HG02852 (cell line): ENCODE measurements at regions not wholly inside any gene's neighbourhood (a gene's known extent, or its start where the extent isn't known, plus 50 kb on each side); places are given as distances from the start of the nearest gene placed in this dataset.
"Not testable (repeated sequence)": the region's sequence is repeated elsewhere in the genome, so short reads cannot be mapped to it uniquely, and the experiment has no call there.

Experiments used
- ATAC-seq: cut with Tn5 transposase; IDR thresholded peaks from one replicate; pipeline ENCODE4 v1.9.1; 2021; ENCODE audit warnings: mild to moderate bottlenecking, moderate library complexity; ENCODE audit not compliant: unreplicated experiment

GRCh38 chr9:87781331-87781730, 55.4 kb downstream of the CTSL start:
- ATAC-seq: no peak

DNA sequence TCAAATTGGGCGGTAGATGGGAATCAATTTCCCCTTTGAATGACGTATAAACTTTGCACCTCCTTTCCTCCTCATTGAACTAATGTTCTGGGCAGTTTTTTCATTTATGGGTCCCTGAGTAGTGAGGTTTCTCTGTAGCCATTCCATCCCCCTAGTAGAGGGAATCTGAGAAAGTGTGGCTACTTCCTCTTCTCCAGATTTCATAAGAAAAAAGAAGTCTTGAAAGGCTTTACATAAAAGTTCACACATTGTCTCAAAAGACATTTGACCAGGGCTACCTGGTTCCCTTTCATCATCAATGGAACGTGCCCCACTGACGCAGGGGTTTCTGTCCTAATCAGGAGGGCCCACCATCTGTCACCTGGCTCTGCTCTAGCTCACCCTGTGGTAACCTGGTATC, 57.3 kb downstream of the CTSL start:
- no peak for ATAC-seq

DNA sequence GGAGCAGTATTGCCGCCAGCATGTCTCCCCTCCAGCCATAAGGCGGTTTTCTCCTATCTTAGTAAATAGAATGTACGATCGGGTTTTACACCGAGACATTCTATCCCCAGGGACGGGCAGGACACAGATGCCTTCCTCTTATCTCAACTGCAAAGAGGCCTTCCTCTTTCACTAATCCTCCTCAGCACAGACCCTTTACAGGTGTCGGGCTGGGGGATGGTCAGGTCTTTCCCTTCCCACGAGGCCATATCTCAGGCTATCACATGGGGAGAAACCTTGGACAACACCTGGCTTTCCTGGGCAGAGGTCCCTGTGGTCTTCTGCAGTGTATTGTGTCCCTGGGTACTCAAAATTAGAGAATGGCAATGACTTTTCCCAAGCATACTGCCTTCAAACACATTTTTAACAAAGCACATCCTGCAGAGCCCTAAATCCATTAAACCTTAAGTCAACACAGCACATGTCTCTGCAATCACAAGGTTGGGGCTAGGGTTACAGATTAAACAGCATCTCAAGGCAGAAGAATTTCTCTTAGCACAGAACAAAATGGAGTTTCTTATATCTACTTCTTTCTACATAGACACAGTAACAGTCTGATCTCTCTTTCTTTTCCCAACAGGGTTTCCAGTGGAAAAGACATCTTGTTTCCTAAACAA, 59.5 kb downstream of the CTSL start:
- not testable (repeated sequence) for ATAC-seq

DNA sequence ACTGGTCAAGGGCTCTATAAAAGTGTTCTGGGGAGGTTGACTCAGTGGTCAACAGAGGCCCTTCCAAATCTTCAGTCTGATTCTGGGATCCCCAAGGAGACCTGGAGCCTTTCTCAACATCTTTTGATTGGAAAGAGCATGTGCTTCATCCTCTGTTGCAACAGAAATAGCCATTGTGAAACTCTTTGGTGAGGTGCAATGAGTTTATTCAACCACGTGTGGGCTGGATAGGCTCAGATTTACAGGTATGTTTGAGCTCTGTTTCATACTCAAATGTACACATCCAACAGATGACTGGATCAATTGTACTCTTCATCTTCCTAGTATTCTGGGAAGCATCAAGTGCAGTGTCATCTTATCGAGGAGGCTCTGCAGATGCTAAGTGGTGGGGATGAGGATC, 60.5 kb downstream of the CTSL start:
- ATAC-seq: no peak

GRCh38 chr9:87786876-87787275, 61.0 kb downstream of the CTSL start:
- no peak for ATAC-seq

DNA sequence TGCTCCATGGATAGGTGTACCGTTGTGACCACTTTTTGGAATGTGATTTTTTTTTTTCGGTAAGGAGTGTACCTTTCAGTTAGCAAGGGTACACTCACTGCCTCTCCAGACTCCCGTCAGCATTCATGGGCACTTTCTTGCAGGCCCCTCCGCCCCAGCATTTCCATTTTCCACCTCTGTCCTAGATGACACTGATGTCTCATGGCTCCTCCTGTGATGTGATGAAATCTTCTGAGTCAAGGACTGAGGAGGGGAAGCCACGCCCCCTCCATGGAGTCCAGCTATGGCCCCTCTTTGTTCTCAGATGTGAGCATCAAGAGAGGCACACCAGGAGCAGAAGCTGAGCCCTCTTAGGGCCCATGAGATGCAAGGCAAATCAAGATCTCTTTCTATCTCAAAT, 61.8 kb downstream of the CTSL start:
- no peak for ATAC-seq

- ATAC-seq: peak; percentile 98
Measured at GRCh38 chr9:87792831-87793288, 66.9 kb downstream of the CTSL start.

DNA sequence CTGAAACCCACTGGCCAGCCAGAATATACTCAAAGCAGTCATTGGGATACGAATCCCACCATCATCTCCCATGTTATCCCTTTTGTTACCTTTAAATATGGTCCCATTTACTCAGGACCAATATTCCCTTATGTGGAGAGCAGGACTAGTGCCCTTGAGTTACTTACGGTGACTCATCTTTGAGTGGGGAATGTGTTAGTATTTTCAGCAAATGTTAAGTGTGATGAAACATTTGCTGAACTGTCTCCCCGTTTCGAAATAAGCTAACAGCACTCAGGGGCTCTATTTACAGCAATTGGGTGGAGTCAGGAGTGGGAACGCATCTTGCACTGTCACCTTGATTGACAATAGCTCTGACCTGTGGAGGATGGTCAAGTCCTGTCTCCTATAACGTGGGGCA, 67.4 kb downstream of the CTSL start:
- ATAC-seq: no peak

GRCh38 chr9:87795178-87795577, 69.3 kb downstream of the CTSL start:
- ATAC-seq: no peak

DNA sequence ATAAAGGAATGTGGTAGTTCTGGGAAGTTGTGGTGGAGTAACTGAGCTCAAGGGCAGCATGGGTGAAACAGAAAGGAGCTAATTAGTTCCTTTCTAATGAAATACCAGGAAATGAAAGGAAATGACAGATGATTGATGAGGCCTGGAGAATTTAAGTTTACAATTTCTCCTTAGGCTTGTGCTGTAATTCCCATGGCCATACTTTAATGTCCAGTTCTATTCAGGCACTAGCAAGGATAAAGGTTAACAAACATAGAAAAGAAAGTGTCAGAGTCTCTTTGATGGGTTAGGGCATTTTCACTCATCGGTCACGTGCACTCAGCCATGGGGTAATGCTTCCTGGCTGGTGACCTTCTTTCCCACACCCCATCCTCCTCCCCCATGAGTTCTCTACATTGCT, 70.3 kb downstream of the CTSL start:
- ATAC-seq: no peak

DNA sequence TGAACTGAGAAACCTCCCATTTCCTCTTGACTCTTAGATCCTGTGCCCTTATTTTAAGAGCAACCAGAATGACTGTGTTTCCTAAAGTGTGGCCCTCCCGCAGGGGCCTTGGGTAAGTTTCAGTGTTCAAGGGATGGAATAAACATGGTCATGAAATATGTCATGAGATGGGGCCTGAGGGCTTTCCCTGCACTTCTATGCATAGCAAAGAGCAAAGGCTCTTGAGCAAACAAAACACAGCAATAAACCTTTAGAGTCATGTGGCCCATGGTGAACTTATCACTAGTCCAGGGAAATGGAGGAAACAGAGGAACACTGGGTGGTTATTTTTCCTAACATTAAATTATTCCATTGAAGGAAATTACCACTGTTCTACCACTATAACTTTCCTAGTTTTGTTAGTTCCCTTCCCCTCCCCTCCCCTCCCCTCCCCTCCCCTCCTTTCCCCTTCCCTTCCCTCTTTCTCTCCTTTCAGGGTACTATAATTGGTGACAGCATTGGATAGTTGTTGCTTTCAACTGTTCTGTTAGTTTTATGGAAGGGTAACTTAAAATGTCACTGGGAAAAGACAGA, 72.4 kb downstream of the CTSL start:
- no peak for ATAC-seq

- no peak for ATAC-seq
Measured at GRCh38 chr9:87799503-87799902, 73.6 kb downstream of the CTSL start.

DNA sequence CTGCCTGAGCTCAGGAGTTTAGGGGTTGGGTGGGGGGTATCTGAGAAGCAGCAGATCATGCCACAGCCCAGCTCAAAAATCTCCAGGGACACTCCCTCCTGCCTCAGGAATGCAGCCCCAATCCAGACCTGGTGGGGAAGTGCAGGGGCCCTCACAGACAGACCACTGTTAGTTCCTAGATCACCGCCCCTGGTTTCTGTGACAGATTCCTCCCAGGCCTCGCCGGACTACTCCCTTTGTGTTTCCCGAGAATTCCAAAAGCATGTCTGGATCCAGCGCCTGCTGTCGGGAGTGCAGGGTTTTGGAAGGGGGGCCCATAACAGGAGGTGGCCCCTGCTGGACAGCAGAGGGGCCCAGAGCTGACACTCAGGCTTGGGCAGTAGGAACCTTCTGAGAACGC, 74.5 kb downstream of the CTSL start:
- ATAC-seq: no peak

GRCh38 chr9:87801013-87801412, 75.1 kb downstream of the CTSL start:
- ATAC-seq: no peak

- no peak for ATAC-seq
Measured at GRCh38 chr9:87803166-87803565, 77.2 kb downstream of the CTSL start.

- no peak for ATAC-seq
Measured at GRCh38 chr9:87803623-87804345, 77.9 kb downstream of the CTSL start.

DNA sequence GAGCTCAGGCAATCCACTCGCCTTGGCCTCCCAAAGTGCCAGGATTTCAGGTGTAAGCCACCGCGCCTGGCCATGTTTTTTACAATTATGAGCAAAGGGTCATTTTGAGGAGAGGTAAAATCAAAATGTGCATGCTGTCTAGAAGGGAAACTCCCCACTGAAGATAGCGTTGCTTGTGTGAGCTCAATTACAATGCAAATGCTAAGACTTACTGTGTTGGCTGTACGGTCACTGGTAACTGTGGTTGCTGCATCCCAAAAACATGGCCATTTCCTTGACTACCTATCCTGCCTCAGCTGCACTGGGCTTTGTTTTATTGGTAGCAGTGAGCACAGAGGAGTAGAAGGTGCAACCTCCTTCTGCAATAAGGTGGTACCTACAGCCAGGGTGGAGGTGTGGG, 77.4 kb upstream of the SPATA31E1 start:
- ATAC-seq: no peak

DNA sequence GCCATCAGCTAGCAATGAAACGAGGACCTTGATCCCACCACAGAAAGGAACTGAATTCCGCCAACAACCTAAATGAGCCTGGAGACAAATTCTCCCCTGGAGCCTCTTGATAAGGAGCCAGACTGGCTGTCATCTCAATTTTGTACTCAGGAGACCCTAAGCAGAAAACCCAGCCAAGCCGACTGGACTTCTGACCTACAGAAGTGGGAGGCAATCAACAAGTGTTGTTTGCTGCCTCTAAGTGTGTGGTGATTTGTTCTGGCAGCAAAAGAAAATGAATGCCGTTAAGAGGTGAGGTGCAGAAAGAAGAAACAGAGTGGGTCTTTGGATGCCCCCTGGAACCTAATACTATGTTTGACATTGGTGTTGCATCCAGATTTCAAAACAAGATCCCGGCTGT, 72.7 kb upstream of the SPATA31E1 start:
- ATAC-seq: no peak

- no peak for ATAC-seq
Measured at GRCh38 chr9:87810679-87811178, 71.9 kb upstream of the SPATA31E1 start.

DNA sequence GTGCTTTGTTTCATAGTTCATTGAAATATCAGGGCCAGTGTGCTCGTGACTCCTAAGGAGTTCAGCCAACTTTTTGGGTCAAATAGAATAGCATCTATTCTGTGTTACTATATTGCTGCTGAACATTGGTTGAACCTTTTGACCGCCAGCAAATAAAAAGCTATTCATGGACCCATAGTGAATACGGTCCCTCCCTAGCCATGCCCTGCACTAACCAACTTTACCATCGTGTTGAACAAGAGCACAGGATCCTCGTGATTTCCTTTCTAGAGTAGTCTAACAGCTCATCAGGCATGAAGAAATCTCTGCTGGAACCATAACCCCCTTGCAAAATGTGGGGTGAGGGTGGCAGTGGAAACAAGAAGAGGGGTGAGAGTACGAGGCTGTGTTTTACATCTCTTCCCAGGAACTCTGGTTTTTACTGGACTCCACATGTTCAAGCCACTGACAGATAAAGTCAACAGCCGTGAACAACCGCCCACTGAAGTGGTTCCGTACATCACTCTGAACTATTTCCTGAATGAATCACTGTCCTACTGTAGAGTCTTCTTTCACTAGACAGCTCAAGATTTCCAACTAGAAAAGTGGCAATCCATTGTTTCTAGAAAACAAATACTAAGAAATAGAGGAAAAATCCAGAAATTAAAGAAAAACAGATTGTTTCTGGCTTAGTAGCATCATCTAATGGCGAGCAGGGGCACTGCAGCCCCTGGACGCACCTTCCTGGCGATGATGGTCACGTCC, 70.1 kb upstream of the SPATA31E1 start:
- ATAC-seq: no peak

DNA sequence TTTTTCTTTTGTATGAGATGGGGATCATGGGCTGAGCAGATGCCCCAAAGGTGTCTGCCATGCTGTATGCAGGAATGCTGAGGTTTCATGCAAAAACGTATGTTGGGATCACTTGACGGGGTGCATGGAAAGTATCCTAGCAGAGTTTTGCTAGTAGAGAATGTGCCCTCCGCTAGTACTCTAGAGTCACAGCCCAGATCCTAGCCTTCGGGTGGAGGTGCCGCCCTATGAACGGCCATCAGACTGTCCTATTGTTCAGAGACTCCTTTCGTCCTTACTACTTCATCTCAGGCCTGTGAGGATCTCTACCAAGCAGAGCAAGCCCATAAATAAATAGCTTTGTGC, 69.6 kb upstream of the SPATA31E1 start:
- no peak for ATAC-seq

DNA sequence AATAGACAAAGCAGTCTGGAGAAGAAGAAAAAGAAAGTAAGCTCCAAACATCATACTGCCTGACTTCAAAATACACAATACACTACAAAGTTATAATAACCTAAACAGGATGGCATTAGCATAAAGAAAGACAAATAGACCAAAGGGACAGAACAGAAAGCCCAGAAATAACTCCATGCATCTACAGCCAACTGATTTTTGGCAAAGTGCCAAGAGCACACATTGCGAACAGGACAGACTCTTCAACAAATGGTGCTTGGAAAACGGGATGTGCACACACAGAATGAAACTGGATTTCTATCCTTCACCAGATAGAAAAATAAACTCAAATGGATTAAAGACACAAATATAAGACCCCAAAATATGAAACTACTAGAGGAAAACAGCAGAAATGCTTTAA, 66.6 kb upstream of the SPATA31E1 start:
- ATAC-seq: no peak
